ENCODE measurements at regions not wholly inside any gene's neighbourhood (a gene's known extent, or its start where the extent isn't known, plus 50 kb on each side); places are given as distances from the start of the nearest gene placed in this dataset.
"Not testable (repeated sequence)": the region's sequence is repeated elsewhere in the genome, so short reads cannot be mapped to it uniquely, and the experiment has no call there.

- no peak for DNase-seq (ENCODE audit: low read depth in 2 of 2)
Observed at GRCh38 chr14:101616202-101616601, 54.9 kb downstream of the DIO3 start.

- DNase-seq (ENCODE audit: low read depth in 2 of 2), result no peak
Observed at GRCh38 chr14:101619484-101619883, 58.2 kb downstream of the DIO3 start.

DNA sequence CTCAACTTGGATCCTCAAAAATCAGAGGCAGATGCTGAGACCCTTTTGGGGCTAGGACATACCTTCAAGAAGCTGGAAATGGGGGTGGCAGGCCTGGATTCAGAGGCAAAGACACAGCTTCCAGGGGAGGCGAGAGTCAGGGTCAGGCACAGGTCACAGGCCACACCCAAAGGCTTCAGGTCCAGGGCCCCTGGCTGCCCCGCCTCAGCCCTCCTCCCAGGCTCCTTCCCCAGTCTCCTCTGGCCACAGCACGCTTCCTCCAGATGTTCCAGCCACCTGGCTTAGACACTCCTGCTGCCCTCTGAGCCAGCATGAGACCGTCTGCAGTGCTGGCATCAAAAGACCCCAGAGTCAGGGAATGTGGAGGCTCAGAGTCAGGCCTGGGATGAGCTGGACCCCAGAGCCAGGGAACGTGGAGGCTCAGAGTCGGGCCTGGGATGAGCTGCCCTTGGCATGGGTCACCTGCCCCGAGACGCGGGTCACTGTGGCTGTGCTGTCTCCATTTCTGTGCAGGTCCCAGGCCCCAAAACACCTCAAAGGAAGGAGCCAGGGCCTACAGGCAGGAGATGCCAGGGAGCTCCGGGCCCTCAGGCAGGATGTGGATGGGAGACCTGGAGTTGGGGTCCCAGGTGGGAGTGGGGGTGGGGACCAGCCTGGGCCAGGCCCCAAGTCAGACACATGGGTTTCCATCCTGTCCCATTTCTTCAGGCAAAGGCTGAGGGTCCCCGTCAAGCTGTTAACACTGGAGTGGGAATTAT lies 58.9 kb downstream of the DIO3 start:
- DNase-seq (ENCODE audit: low read depth in 2 of 2), result no peak

GRCh38 chr14:101620821-101621785 lies 59.8 kb downstream of the DIO3 start:
- no peak for DNase-seq (ENCODE audit: low read depth in 2 of 2)

- DNase-seq (ENCODE audit: low read depth in 2 of 2), result no peak
Observed at GRCh38 chr14:101622251-101623076, 61.2 kb downstream of the DIO3 start.

- no peak for DNase-seq (ENCODE audit: low read depth in 2 of 2)
Observed at GRCh38 chr14:101623077-101623372, 61.7 kb downstream of the DIO3 start.

- no peak for DNase-seq (ENCODE audit: low read depth in 2 of 2)
Observed at GRCh38 chr14:101623685-101624444, 62.6 kb downstream of the DIO3 start.

DNA sequence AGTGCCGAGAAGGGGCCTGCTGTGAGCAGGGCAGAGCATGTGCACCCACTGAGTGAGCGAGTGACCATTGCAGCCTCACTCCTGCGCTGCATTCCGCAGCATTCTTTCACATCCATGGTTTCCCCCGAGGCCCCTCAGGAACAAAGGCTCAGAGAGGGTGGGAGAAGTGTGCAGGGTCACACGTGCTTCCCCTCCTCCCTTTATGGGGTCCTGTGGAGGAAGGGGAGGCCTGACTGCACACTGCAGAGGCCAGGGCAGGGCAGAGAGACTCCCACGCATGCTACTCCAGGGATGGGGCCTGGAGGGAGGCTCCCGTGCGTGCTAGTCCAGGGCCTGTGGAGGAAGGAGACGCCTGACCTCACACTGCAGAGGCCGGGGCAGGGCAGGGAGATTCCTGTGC lies 63.2 kb downstream of the DIO3 start:
- no peak for DNase-seq (ENCODE audit: low read depth in 2 of 2)

GRCh38 chr14:101625336-101626097 lies 64.2 kb downstream of the DIO3 start:
- no peak for DNase-seq (ENCODE audit: low read depth in 2 of 2)

GRCh38 chr14:101626331-101626730 lies 65.0 kb downstream of the DIO3 start:
- DNase-seq (ENCODE audit: low read depth in 2 of 2), result no peak

DNA sequence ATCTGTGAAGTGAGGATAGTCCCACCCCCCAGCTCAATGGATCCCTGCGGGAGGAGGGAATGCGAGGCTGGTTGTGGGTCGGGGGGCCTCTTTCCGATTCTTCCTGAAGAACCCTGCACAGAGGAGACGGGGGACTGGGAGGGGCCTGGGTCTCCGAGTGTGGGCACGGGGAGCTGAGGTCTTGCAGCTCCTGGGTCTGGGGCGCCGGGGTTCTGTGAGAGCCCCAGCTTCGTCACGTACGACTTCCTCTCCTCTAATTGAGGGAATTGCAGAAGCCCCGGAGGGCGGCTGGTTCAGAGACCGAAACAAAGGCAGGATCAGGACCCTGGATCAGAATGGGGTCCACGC lies 66.6 kb downstream of the DIO3 start:
- no peak for DNase-seq (ENCODE audit: low read depth in 2 of 2)

DNA sequence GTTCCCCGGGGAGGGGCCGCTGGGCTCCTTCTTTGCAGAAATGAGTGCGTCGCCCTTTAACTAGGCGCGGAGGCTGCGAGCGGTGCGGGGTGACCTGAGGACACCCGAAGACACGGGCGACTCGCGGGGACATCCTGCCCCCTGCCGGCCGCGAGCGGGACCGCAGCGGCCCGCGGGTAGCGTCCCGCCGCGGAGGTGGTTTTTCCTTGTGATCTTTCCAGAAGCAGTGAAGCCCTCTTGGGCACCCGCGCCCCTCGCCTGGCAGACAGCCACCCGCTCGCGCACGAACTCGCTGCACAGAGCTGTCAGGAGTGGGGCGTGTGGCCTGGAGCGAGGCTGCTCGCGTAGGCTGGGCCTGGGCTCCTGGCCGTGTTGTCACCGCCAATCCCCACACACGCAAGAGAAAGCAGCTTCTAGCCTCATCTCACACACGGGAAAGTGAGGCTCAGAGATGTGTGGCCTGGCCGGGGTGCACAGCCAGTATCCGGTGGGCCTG lies 67.2 kb downstream of the DIO3 start:
- DNase-seq (ENCODE audit: low read depth in 2 of 2), result peak; percentile 35 to 51

DNA sequence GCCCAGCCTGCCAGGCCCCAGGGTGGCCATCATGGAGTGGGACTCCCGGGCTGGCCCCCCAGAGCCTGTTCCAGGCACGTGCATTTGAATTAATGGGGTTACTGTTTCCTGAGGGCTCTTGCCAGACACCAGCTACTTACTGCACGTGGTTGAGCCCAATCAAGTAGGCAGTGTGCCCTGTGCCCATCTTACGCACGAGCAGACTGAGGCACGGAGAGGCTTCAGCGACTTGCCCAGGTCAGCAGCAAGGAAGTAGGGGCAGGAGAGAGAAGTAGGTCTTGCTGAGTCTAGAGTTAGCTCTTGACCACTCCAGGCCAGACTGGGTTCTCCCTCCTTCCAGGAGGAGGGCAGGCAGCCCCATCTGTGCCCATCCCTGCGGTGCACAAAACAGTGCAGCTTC lies 67.7 kb downstream of the DIO3 start:
- DNase-seq (ENCODE audit: low read depth in 2 of 2), result no peak

DNA sequence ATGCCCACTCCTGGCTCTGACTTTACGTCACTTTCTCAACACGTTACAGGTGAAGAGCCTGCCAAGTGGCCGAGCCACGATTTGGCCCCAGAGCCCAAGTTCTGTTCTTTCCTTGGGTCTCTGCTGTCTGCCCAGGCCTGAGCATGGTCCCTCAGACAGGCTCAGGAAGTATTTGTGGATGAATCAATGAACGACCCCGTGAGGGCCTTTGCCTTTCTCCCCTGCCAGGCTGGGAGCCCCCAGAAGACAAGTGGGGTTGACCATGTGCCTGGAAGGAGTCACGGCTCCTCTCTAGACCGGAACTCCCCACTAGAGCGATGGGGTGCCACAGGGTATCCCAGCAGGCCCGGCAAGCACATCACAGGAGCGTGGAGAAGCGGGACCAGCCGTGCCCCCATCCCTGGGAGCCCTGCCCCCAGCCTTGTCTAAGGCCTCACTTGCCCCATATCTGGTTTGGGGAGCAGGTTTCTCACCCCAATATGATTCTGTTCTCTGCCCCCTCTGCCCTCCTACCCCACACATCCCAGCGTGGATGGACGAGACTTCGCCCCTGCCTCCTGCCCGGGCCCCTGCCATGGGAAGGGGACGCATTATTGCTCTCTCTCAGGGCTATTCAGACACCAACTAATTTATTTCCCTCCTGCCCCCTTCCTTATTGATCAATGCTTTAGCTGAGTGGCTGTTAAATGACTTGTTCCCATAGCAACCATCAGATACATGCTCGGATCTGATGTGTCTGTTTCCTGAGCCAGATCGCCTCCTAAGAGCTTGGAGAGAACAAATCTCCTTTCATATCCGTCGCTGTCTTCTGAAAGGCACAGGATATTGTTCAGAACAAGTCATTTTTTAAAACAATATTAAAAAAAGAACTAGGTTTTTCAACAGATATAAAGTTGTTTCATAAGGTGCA lies 69.0 kb downstream of the DIO3 start:
- no peak for DNase-seq (ENCODE audit: low read depth in 2 of 2)

- DNase-seq (ENCODE audit: low read depth in 2 of 2), result no peak
Observed at GRCh38 chr14:101631199-101631598, 69.9 kb downstream of the DIO3 start.

DNA sequence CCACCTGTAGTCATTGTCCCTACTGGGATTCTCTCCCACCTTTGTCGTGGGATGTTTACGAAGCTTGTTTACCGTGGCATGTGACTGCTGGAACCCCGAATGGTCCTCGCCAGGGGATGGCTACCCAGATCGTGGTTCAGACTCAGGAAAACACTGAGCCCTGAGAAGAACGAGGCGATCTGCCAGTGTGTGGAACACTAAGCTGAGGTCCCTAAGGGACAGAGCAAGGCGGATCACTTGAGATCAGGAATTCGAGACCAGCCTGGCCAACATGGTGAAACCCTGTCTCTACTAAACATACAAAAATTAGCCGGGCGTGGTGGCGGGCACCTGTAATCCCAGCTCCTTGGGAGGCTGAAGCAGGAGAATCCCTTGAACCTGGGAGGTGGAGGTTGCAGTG lies 70.7 kb downstream of the DIO3 start:
- not testable (repeated sequence) for DNase-seq (ENCODE audit: low read depth in 2 of 2)

DNA sequence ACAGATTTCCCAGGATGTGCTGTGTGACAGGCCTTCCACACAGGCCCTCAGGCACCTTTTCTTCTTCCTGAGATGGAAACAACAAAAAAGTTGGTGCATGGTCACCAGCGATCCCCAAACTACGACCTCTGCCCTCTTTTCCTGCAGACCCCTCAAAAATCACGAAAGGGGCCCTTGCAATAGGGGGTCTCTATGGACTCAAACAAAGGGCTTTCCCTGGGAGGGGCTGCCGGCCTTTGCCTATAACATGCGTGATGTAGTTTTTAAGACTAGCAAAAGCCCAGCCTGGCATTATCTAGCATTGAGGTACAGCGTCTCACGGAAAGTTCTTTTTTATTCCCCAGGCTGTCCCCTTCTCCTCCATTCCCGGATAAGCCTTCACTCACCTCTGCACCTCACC lies 71.2 kb downstream of the DIO3 start:
- DNase-seq (ENCODE audit: low read depth in 2 of 2), result no peak

DNA sequence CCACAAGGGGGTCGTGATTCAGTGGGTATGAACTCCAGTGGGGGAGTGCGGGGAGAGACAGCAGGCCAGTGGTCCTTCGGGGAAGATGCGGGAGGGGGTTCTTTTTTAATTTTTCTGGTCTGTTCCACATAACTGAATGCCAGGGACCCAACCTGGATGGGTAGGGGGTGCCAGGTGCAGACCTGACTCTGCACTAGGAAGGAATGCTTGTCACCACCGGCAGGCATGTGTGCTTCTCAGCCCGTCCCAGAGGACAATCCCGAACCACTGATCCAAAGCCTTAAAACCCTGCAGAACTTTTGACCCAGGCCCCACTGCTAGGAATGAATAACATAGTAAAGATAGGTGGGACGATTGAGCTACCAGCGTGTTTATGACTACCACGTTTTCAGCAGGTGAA lies 72.0 kb downstream of the DIO3 start:
- DNase-seq (ENCODE audit: low read depth in 2 of 2), result no peak

- no peak for DNase-seq (ENCODE audit: low read depth in 2 of 2)
Observed at GRCh38 chr14:101634202-101634849, 73.0 kb downstream of the DIO3 start.

All from activated CD8-positive, alpha-beta memory T cell treated with anti-CD3 and anti-CD28 coated beads for 4 hours (primary cell).